ENCODE measurements at regions not wholly inside any gene's neighbourhood (a gene's known extent, or its start where the extent isn't known, plus 50 kb on each side); places are given as distances from the start of the nearest gene placed in this dataset.
"Not testable (repeated sequence)": the region's sequence is repeated elsewhere in the genome, so short reads cannot be mapped to it uniquely, and the experiment has no call there.

DNA sequence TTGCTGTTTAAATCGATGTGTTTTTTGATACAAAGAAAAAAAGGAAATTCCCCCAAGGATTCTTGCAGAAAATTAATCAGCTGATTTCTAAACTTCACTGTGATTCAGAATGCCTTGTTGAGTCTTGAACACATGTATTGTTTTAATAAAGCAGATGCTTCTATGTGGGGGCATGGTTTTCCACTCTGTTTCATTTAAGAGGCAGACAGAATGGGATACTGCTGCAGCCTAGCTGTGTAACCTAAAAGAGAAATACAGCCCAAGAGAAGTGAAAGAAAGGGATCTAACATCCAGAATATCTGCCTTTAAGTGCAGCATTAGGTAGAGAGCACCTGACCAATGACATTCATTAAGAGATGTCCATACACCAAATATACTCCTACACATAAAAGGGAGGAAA is 365.1 kb upstream of the CCNH start:
- DNase-seq, result no peak
- Histone ChIP-seq H3K36me3 (ENCODE audit: control insufficient read depth in 2 of 2, extremely low read depth in 1 of 2, insufficient read depth in 1 of 2, low read length in 1 of 2) (no peaks in the 10 kb centered on the region), H3K27ac (ENCODE audit: low read length) (no peak overlapping the region), H3K4me3 (ENCODE audit: control insufficient read depth in 1 of 2, extremely low read depth in 1 of 2, low read length in 1 of 2) (no peak overlapping the region), H3K4me1 (ENCODE audit: control insufficient read depth in 1 of 2, extremely low read depth in 1 of 2, insufficient read depth in 2 of 2, low read length in 2 of 2) (no peaks in the 10 kb centered on the region), H3K27me3 (replicated peaks in 1 of 2; ENCODE audit: control insufficient read depth in 2 of 2, extremely low read depth in 1 of 2, insufficient read depth in 2 of 2, low read length in 1 of 2) (peaks cover 0 to 5% of the 10 kb centered on the region in 2 experiments), H3K9me3 (no peaks in the 10 kb centered on the region)
- H3K4me3 Mint-ChIP-seq, result no peak overlapping the region
- H3K4me1 Mint-ChIP-seq, result peaks cover 0 to 3% (median 3%) of the 10 kb centered on the region in 3 donors
- no peaks in the 10 kb centered on the region for H3K36me3 Mint-ChIP-seq
- no peak overlapping the region for H3K27ac Mint-ChIP-seq
- no peaks in the 10 kb centered on the region for H3K9me3 Mint-ChIP-seq
- no peak for ATAC-seq (replicated peaks in 1 of 4)
- ChIA-PET CTCF (interaction anchor here (0.7 to 3.4 kb wide), 4 partner anchors 9 to 952 kb away, joined by 3 to 11 read pairs (median 4); no protein-coding TSS in a partner anchor), POLR2A (no interaction called here)
- peaks cover 24 to 47% of the 10 kb centered on the region in 2 donors for H3K27me3 Mint-ChIP-seq
- no CpG with 5 or more reads among the region's 1 CpG for WGBS (ENCODE audit: insufficient coverage)

DNA sequence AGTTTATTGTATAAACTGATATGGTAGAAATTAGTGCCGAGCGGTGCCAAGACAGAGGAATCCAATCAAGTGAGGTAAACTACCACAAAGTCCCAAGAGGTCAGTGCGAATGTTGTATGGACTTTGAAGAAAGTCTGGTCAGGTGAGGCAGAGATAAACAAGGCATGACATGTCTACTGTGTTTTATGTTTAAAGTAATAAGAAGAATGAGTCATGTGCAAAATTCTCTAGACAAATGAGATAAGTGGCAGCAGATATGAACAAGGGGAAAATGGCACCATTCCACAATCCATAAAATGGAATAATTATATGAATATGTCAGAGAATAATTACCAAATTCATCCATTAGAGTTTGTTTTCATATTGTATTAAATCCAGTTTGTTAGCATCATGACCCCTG is 364.1 kb upstream of the CCNH start:
- ATAC-seq (replicated peaks in 1 of 4), result no peak
- Mint-ChIP-seq H3K27ac (no peak overlapping the region), H3K4me3 (no peak overlapping the region), H3K27me3 (peaks cover 18 to 40% of the 10 kb centered on the region in 2 donors), H3K4me1 (peaks cover 0 to 3% (median 3%) of the 10 kb centered on the region in 3 donors), H3K9me3 (no peaks in the 10 kb centered on the region), H3K36me3 (no peaks in the 10 kb centered on the region)
- Histone ChIP-seq H3K4me1 (ENCODE audit: control insufficient read depth in 1 of 2, extremely low read depth in 1 of 2, insufficient read depth in 2 of 2, low read length in 2 of 2) (no peaks in the 10 kb centered on the region), H3K27ac (ENCODE audit: low read length) (no peak overlapping the region), H3K9me3 (no peaks in the 10 kb centered on the region), H3K4me3 (ENCODE audit: control insufficient read depth in 1 of 2, extremely low read depth in 1 of 2, low read length in 1 of 2) (no peak overlapping the region), H3K36me3 (ENCODE audit: control insufficient read depth in 2 of 2, extremely low read depth in 1 of 2, insufficient read depth in 1 of 2, low read length in 1 of 2) (no peaks in the 10 kb centered on the region), H3K27me3 (replicated peaks in 1 of 2; ENCODE audit: control insufficient read depth in 2 of 2, extremely low read depth in 1 of 2, insufficient read depth in 2 of 2, low read length in 1 of 2) (no peaks in the 10 kb centered on the region)
- 83% methylated on average over 1 of the region's 3 CpGs for WGBS (ENCODE audit: insufficient coverage)
- ChIA-PET POLR2A (no interaction called here), CTCF (interaction anchor here in 1 of 2 donors (1.3 to 3.4 kb wide), 2 partner anchors 36 to 914 kb away, joined by 3 to 11 read pairs; no protein-coding TSS in a partner anchor)
- no peak for DNase-seq

DNA sequence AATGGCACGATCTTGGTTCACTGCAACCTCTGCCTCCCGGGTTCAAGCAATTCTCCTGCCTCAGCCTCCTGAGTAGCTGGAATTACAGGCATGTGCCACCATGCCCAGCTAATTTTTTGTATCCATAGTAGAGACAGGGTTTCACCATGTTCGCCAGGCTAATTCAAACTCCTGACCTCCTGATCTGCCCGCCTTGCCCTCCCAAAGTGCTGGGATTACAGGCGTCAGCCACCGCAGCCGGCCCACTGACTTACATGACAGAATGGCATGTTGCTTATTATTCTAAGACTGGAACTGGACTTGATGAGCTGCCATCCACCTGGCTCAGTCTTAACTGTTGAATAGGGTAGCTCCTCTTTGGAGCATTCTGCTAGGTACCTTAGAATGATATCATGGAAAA is 363.6 kb upstream of the CCNH start:
- H3K4me1 Mint-ChIP-seq; H3K27ac ChIP-seq (ENCODE audit: low read length); DNase-seq; H3K27me3 ChIP-seq (replicated peaks in 1 of 2; ENCODE audit: control insufficient read depth in 2 of 2, extremely low read depth in 1 of 2, insufficient read depth in 2 of 2, low read length in 1 of 2); H3K36me3 ChIP-seq (ENCODE audit: control insufficient read depth in 2 of 2, extremely low read depth in 1 of 2, insufficient read depth in 1 of 2, low read length in 1 of 2); H3K9me3 Mint-ChIP-seq; POLR2A ChIA-PET; H3K4me3 ChIP-seq (ENCODE audit: control insufficient read depth in 1 of 2, extremely low read depth in 1 of 2, low read length in 1 of 2); ATAC-seq (replicated peaks in 1 of 4); H3K4me1 ChIP-seq (ENCODE audit: control insufficient read depth in 1 of 2, extremely low read depth in 1 of 2, insufficient read depth in 2 of 2, low read length in 2 of 2); H3K36me3 Mint-ChIP-seq; H3K4me3 Mint-ChIP-seq; H3K9me3 ChIP-seq; H3K27ac Mint-ChIP-seq: not testable (repeated sequence)
- 88% methylated on average over 6 of the region's 7 CpGs for WGBS (ENCODE audit: insufficient coverage)
- peaks cover 15 to 38% of the 10 kb centered on the region in 2 donors for H3K27me3 Mint-ChIP-seq
- CTCF ChIA-PET, result interaction anchor here in 1 of 2 donors (1.3 to 3.4 kb wide), 2 partner anchors 36 to 915 kb away, joined by 3 to 11 read pairs; no protein-coding TSS in a partner anchor

DNA sequence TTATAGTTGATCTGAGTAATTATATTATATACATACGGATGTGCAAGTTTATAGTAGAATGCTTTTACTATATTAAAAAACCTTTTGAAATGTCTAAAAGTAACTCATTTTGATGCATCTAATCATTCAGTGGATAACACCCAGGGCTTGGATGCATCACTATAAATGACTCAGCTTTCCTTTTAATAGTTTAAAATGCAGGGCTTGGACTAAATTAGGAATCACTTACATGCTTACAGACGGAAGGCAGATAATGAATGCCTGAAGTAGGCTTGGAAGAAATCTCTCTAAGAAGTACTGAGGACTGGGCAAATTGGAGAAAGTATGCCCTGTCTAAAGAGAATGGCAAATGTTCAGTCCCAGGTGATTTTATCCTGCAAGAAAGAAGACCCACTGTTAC is 362.5 kb upstream of the CCNH start:
- Histone ChIP-seq H3K36me3 (ENCODE audit: control insufficient read depth in 2 of 2, extremely low read depth in 1 of 2, insufficient read depth in 1 of 2, low read length in 1 of 2) (no peaks in the 10 kb centered on the region), H3K27me3 (replicated peaks in 1 of 2; ENCODE audit: control insufficient read depth in 2 of 2, extremely low read depth in 1 of 2, insufficient read depth in 2 of 2, low read length in 1 of 2) (peaks cover 0 to 4% of the 10 kb centered on the region in 2 experiments), H3K27ac (ENCODE audit: low read length) (no peak overlapping the region), H3K4me1 (ENCODE audit: control insufficient read depth in 1 of 2, extremely low read depth in 1 of 2, insufficient read depth in 2 of 2, low read length in 2 of 2) (no peaks in the 10 kb centered on the region), H3K4me3 (ENCODE audit: control insufficient read depth in 1 of 2, extremely low read depth in 1 of 2, low read length in 1 of 2) (no peak overlapping the region), H3K9me3 (no peaks in the 10 kb centered on the region)
- Mint-ChIP-seq H3K4me3 (no peak overlapping the region), H3K27ac (no peak overlapping the region), H3K4me1 (no peaks in the 10 kb centered on the region), H3K9me3 (no peaks in the 10 kb centered on the region), H3K27me3 (peaks cover 16 to 40% of the 10 kb centered on the region in 2 donors), H3K36me3 (no peaks in the 10 kb centered on the region)
- ChIA-PET POLR2A (no interaction called here), CTCF (no interaction called here)
- DNase-seq (no peak), ATAC-seq (replicated peaks in 1 of 4) (no peak)
- no CpG with 5 or more reads among the region's 2 CpGs for WGBS (ENCODE audit: insufficient coverage)

DNA sequence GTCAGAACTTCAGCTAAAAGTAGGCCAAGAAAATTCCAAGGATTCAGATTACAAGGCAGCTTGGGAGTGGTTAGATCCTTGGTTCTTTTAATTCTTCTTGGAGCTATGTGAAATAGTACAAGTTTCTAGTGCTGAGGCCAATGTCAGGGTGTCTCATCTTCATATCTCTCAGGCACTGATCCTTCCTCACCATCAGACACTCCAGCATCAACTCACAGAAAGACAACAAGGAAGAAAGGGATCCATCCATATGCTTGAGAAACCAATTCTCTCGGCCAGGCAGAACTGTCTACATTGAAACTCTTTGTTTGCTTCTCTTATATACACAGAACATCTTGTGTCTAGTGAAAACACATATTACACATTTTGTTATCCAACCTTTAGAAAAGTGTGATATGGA is 362.1 kb upstream of the CCNH start:
- ChIA-PET POLR2A (no interaction called here), CTCF (no interaction called here)
- WGBS (ENCODE audit: insufficient coverage), result no CpG with 5 or more reads among the region's 1 CpG
- DNase-seq (no peak), ATAC-seq (replicated peaks in 1 of 4) (no peak)
- H3K36me3 Mint-ChIP-seq, result no peaks in the 10 kb centered on the region
- no peaks in the 10 kb centered on the region for H3K4me1 Mint-ChIP-seq
- H3K4me3 Mint-ChIP-seq, result no peak overlapping the region
- H3K4me3 ChIP-seq (ENCODE audit: control insufficient read depth in 1 of 2, extremely low read depth in 1 of 2, low read length in 1 of 2), result no peak overlapping the region
- H3K9me3 ChIP-seq, result no peaks in the 10 kb centered on the region
- no peak overlapping the region for H3K27ac Mint-ChIP-seq
- no peaks in the 10 kb centered on the region for H3K4me1 ChIP-seq (ENCODE audit: control insufficient read depth in 1 of 2, extremely low read depth in 1 of 2, insufficient read depth in 2 of 2, low read length in 2 of 2)
- no peaks in the 10 kb centered on the region for H3K36me3 ChIP-seq (ENCODE audit: control insufficient read depth in 2 of 2, extremely low read depth in 1 of 2, insufficient read depth in 1 of 2, low read length in 1 of 2)
- peaks cover 0 to 6% of the 10 kb centered on the region in 2 experiments for H3K27me3 ChIP-seq (replicated peaks in 1 of 2; ENCODE audit: control insufficient read depth in 2 of 2, extremely low read depth in 1 of 2, insufficient read depth in 2 of 2, low read length in 1 of 2)
- no peak overlapping the region for H3K27ac ChIP-seq (ENCODE audit: low read length)
- H3K27me3 Mint-ChIP-seq, result peaks cover 18 to 41% of the 10 kb centered on the region in 2 donors
- H3K9me3 Mint-ChIP-seq, result no peaks in the 10 kb centered on the region

DNA sequence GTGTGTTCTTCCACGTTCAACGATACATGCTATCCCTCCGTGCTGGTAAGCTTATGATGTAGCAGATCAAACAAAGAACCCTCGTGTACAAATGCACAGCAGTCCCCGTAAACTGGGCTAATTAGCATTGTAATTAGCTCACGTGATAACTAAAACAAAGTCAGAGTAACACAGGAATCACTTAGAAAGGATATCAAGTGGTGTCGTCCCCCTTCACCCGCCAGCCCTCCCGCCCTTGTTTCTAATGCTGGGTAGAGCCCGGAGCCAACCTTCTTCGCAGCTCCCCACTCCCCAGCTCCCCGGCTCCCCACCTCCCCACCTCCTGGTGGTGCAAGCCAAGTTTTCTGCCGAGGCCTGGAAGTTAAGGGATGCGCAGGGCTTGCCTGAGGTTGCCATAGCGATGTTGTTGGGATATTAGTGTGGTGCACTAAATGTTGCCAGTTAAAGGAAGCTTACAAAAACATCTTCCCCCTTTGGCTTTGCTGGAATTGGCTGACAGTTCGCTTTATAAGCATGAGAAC is 357.9 kb upstream of the CCNH start:
- no peaks in the 10 kb centered on the region for H3K9me3 ChIP-seq
- H3K4me3 ChIP-seq (ENCODE audit: control insufficient read depth in 1 of 2, extremely low read depth in 1 of 2, low read length in 1 of 2), result no peak overlapping the region
- H3K4me1 ChIP-seq (ENCODE audit: control insufficient read depth in 1 of 2, extremely low read depth in 1 of 2, insufficient read depth in 2 of 2, low read length in 2 of 2), result no peaks in the 10 kb centered on the region
- POLR2A ChIA-PET, result no interaction called here
- no peak overlapping the region for H3K27ac Mint-ChIP-seq
- H3K9me3 Mint-ChIP-seq, result no peaks in the 10 kb centered on the region
- H3K27me3 ChIP-seq (replicated peaks in 1 of 2; ENCODE audit: control insufficient read depth in 2 of 2, extremely low read depth in 1 of 2, insufficient read depth in 2 of 2, low read length in 1 of 2), result peaks cover 0 to 6% of the 10 kb centered on the region in 2 experiments
- H3K36me3 ChIP-seq (ENCODE audit: control insufficient read depth in 2 of 2, extremely low read depth in 1 of 2, insufficient read depth in 1 of 2, low read length in 1 of 2), result no peaks in the 10 kb centered on the region
- H3K36me3 Mint-ChIP-seq, result no peaks in the 10 kb centered on the region
- ATAC-seq (replicated peaks in 1 of 4) (no peak), DNase-seq (no peak)
- no peaks in the 10 kb centered on the region for H3K4me1 Mint-ChIP-seq
- H3K4me3 Mint-ChIP-seq, result no peak overlapping the region
- peaks cover 21 to 40% of the 10 kb centered on the region in 2 donors for H3K27me3 Mint-ChIP-seq
- H3K27ac ChIP-seq (ENCODE audit: low read length), result no peak overlapping the region
- CTCF ChIA-PET, result interaction anchor here (0.9 to 1.2 kb wide), 3 partner anchors 11 to 920 kb away, joined by 3 to 9 read pairs (median 4); no protein-coding TSS in a partner anchor
- WGBS (ENCODE audit: insufficient coverage), result 19% methylated on average over 3 of the region's 16 CpGs
